H1 (cell line): ENCODE measurements at regions not wholly inside any gene's neighbourhood (a gene's known extent, or its start where the extent isn't known, plus 50 kb on each side); places are given as distances from the start of the nearest gene placed in this dataset.

Source experiments
- CTCF ChIA-PET: fragments of 300-600 bp; sonication (Branson Sonifier 250); formaldehyde crosslinking; loops from one replicate; lab custom pipeline; 2021; ENCODE audit not compliant: partially characterized antibody; lab: Charles Lee
- POLR2A ChIA-PET: fragments of 300-600 bp; sonication (Branson Sonifier 250); formaldehyde crosslinking; loops from one replicate; lab custom pipeline; 2021; ENCODE audit warnings: inconsistent platforms; ENCODE audit not compliant: partially characterized antibody; lab: Charles Lee
- DNase-seq, 2 experiments: peaks; one replicate each; pipeline versions ENCODE4 v3.0.0 to v3.0.0-alpha.2; 2010 to 2022; ENCODE audit warnings: low spot score in 2 of 2, low read depth in 1 of 2, mixed read lengths in 1 of 2
- FAIRE-seq: peaks from 2 replicates; lab custom pipeline; 2011; peaks lifted over from hg19 to GRCh38; lab: Jason Lieb, UNC
- H2AFZ ChIP-seq: 2 replicates; pipeline ENCODE4 v1.8.1; 2012; ENCODE audit warnings: low read length, inconsistent platforms
- H2AK5ac ChIP-seq: 2 replicates; pipeline ENCODE4 v1.6.1; 2013; ENCODE audit warnings: low read depth, low read length
- H2BK120ac ChIP-seq: replicated peaks from 2 replicates; pipeline ENCODE3; 2013; ENCODE audit warnings: low read depth, low read length, inconsistent platforms
- H2BK12ac ChIP-seq: 2 replicates; pipeline ENCODE4 v1.6.1; 2013; ENCODE audit warnings: low read depth, low read length
- H2BK15ac ChIP-seq: 2 replicates; pipeline ENCODE4 v1.6.1; 2013; ENCODE audit warnings: low read length
- H2BK20ac ChIP-seq: 2 replicates; pipeline ENCODE4 v1.6.1; 2013; ENCODE audit warnings: low read length
- H2BK5ac ChIP-seq: 2 replicates; pipeline ENCODE4 v1.6.1; 2013; ENCODE audit warnings: low read depth, low read length
- H3K14ac ChIP-seq: 2 replicates; pipeline ENCODE4 v1.6.1; 2013; ENCODE audit warnings: inconsistent platforms; ENCODE audit not compliant: insufficient read length
- H3K18ac ChIP-seq: 2 replicates; pipeline ENCODE4 v1.6.1; 2013; ENCODE audit warnings: low read length; ENCODE audit errors: extremely low read depth
- H3K23ac ChIP-seq: 2 replicates; pipeline ENCODE4 v1.6.1; 2013; ENCODE audit warnings: inconsistent platforms; ENCODE audit not compliant: insufficient read length
- H3K23me2 ChIP-seq: 2 replicates; pipeline ENCODE4 v1.6.1; 2013; ENCODE audit warnings: low read depth, low read length
- H3K27ac ChIP-seq: 2 replicates; pipeline ENCODE4 v1.6.1; 2011; ENCODE audit warnings: low read depth, low read length, inconsistent platforms
- H3K27me3 ChIP-seq, 4 experiments: replicated peaks in 1 of 4; 1 replicate in 1 of 4; 2 replicates in 3 of 4; pipeline versions ENCODE4 v1.6.1 to v1.8.1; 2011 to 2013; ENCODE audit warnings: low read length in 3 of 4, mild to moderate bottlenecking in 3 of 4, inconsistent platforms in 2 of 4, mixed read lengths in 2 of 4, moderate library complexity in 1 of 4; ENCODE audit not compliant: control insufficient read depth in 3 of 4, insufficient read depth in 3 of 4; ENCODE audit errors: extremely low read depth in 1 of 4
- H3K36me3 ChIP-seq, 4 experiments: 2 replicates each; pipeline versions ENCODE4 v1.6.1 to v1.8.1; 2011 to 2013; ENCODE audit warnings: mild to moderate bottlenecking in 4 of 4, low read length in 3 of 4, moderate library complexity in 2 of 4, control low read depth in 1 of 4, inconsistent platforms in 1 of 4; ENCODE audit not compliant: insufficient read depth in 4 of 4, control insufficient read depth in 2 of 4
- H3K4ac ChIP-seq: replicated peaks from 2 replicates; pipeline ENCODE3; 2013; ENCODE audit warnings: low read length, low read depth, mixed read lengths, inconsistent platforms; ENCODE audit not compliant: insufficient read length
- H3K4me1 ChIP-seq, 4 experiments: replicated peaks in 1 of 4; 1 replicate in 1 of 4; 2 replicates in 3 of 4; pipeline versions ENCODE4 v1.6.1 to v1.8.1; 2011 to 2013; ENCODE audit warnings: low read length in 3 of 4, inconsistent platforms in 2 of 4, mixed read lengths in 1 of 4; ENCODE audit not compliant: insufficient read depth in 4 of 4, control insufficient read depth in 3 of 4
- H3K4me2 ChIP-seq, 2 experiments: 2 replicates each; pipeline versions ENCODE4 v1.6.1 to v1.8.1; 2011 to 2013; ENCODE audit warnings: low read depth in 2 of 2, low read length in 2 of 2, control low read depth in 1 of 2, inconsistent platforms in 1 of 2, mild to moderate bottlenecking in 1 of 2; ENCODE audit not compliant: insufficient read depth in 1 of 2
- H3K4me3 ChIP-seq, 4 experiments: fragments of 200-600, 300-600 bp in 1 of 4; sonication (generic), shearing (Covaris generic), sonication (Bioruptor Twin) in 1 of 4; 2 replicates each; pipeline versions ENCODE4 v1.5.1 to v1.8.1; 2011 to 2016; ENCODE audit warnings: low read length in 4 of 4, low read depth in 3 of 4, control low read depth in 2 of 4, inconsistent platforms in 2 of 4, mild to moderate bottlenecking in 2 of 4, mixed read lengths in 1 of 4, moderate library complexity in 1 of 4; ENCODE audit not compliant: insufficient read depth in 2 of 4; ENCODE audit errors: extremely low read depth in 1 of 4
- H3K56ac ChIP-seq: replicated peaks from 2 replicates; pipeline ENCODE3; 2013; ENCODE audit warnings: low read depth, mild to moderate bottlenecking, mixed read lengths, low read length, inconsistent platforms; ENCODE audit not compliant: insufficient read length
- H3K79me1 ChIP-seq: 2 replicates; pipeline ENCODE4 v1.6.1; 2013; ENCODE audit warnings: low read depth, low read length, control low read depth
- H3K79me2 ChIP-seq, 2 experiments: 2 replicates each; pipeline versions ENCODE4 v1.6.1 to v1.8.1; 2012 to 2013; ENCODE audit warnings: low read length in 2 of 2, mild to moderate bottlenecking in 2 of 2, inconsistent platforms in 1 of 2; ENCODE audit not compliant: insufficient read depth in 2 of 2, control insufficient read depth in 1 of 2
- H3K9ac ChIP-seq, 4 experiments: replicated peaks in 1 of 4; 1 replicate in 1 of 4; 2 replicates in 3 of 4; pipeline versions ENCODE4 v1.6.1 to v1.8.1; 2011 to 2013; ENCODE audit warnings: low read depth in 3 of 4, low read length in 3 of 4, control low read depth in 2 of 4, mild to moderate bottlenecking in 2 of 4, moderate library complexity in 2 of 4, inconsistent platforms in 1 of 4; ENCODE audit errors: extremely low read depth in 1 of 4
- H3K9me3 ChIP-seq, 2 experiments: 2 replicates each; pipeline versions ENCODE4 v1.6.1 to v1.8.1; 2012 to 2013; ENCODE audit warnings: mild to moderate bottlenecking in 2 of 2, moderate library complexity in 2 of 2, control low read depth in 1 of 2, inconsistent platforms in 1 of 2, low read depth in 1 of 2, low read length in 1 of 2, mixed read lengths in 1 of 2; ENCODE audit not compliant: insufficient read depth in 2 of 2
- H4K20me1 ChIP-seq, 2 experiments: replicated peaks in 1 of 2; 2 replicates each; pipeline versions ENCODE3 to v1.8.1; 2011 to 2013; ENCODE audit warnings: inconsistent platforms in 2 of 2, low read length in 2 of 2, mild to moderate bottlenecking in 1 of 2; ENCODE audit not compliant: insufficient read depth in 2 of 2, control insufficient read depth in 1 of 2
- H4K5ac ChIP-seq: 2 replicates; pipeline ENCODE4 v1.6.1; 2013; ENCODE audit warnings: low read length, low read depth, mixed read lengths, inconsistent platforms; ENCODE audit not compliant: insufficient read length
- H4K8ac ChIP-seq: 2 replicates; pipeline ENCODE4 v1.8.0; 2013; ENCODE audit warnings: mild to moderate bottlenecking, moderate library complexity, low read length, inconsistent platforms; ENCODE audit not compliant: insufficient read depth; ENCODE audit errors: extremely low read depth
- H4K91ac ChIP-seq: replicated peaks from 2 replicates; pipeline ENCODE3; 2013; ENCODE audit warnings: low read length, mixed read lengths, inconsistent platforms; ENCODE audit not compliant: insufficient read length
- E2F6 ChIP-seq: IDR thresholded peaks from 2 replicates; pipeline ENCODE4 v1.6.1; 2012; ENCODE audit warnings: inconsistent platforms
- GTF2F1 ChIP-seq: IDR thresholded peaks from 2 replicates; pipeline ENCODE4 v1.6.1; 2012; ENCODE audit warnings: low read depth, low read length, improper control_type of control experiment, borderline replicate concordance
- JUN ChIP-seq: IDR thresholded peaks from 2 replicates; pipeline ENCODE4 v1.6.1; 2011; ENCODE audit warnings: low read depth, mild to moderate bottlenecking, improper control_type of control experiment, low read length
- MAX ChIP-seq: IDR thresholded peaks from 2 replicates; pipeline ENCODE4 v1.6.1; 2012; ENCODE audit warnings: inconsistent platforms
- RBBP5 ChIP-seq: IDR thresholded peaks from 2 replicates; pipeline ENCODE4 v1.7.1; 2012; ENCODE audit warnings: low read depth, mild to moderate bottlenecking, inconsistent platforms, low read length, moderate library complexity, borderline replicate concordance
- SRF ChIP-seq: IDR thresholded peaks from 2 replicates; pipeline ENCODE4 v1.6.1; 2011; ENCODE audit warnings: mild to moderate bottlenecking, low read depth, low read length, moderate library complexity
- TAF1 ChIP-seq: IDR thresholded peaks from 2 replicates; pipeline ENCODE4 v1.6.1; 2011; ENCODE audit warnings: mild to moderate bottlenecking, low read depth, low read length
- WGBS, 2 experiments: shearing (Covaris generic) in 1 of 2; methylation state at CpG; one replicate each; pipeline versions ENCODE4 v1.1.6 to v1.1.7; 2013 to 2015; ENCODE audit warnings: low lambda C conversion rate in 2 of 2, mixed read lengths in 2 of 2, inconsistent platforms in 1 of 2, low coverage in 1 of 2, missing lambda C conversion rate in 1 of 2; ENCODE audit not compliant: insufficient replicate concordance in 2 of 2, insufficient coverage in 1 of 2, insufficient read length in 1 of 2; ENCODE audit errors: extremely low coverage in 1 of 2, missing lambda C conversion rate in 1 of 2; 5-methylcytosine and 5-hydroxymethylcytosine counted together

- no peak overlapping the region for H3K4ac ChIP-seq
- no peak overlapping the region for H2BK120ac ChIP-seq
- H3K14ac ChIP-seq, result no peak overlapping the region
- peaks cover 0 to 3% (median 0%) of the 10 kb centered on the region in 4 experiments; a peak in 1 of 8 replicates for H3K36me3 ChIP-seq
- H3K27me3 ChIP-seq, result no peaks in the 10 kb centered on the region
- no peaks in the 10 kb centered on the region for H4K20me1 ChIP-seq
- DNase-seq (no peak), FAIRE-seq (no peak)
- no peak overlapping the region for H2BK20ac ChIP-seq
- H2AK5ac ChIP-seq, result no peak overlapping the region
- no peak overlapping the region for H4K5ac ChIP-seq
- no peak overlapping the region for H3K27ac ChIP-seq
- H2BK5ac ChIP-seq, result no peak overlapping the region
- H3K56ac ChIP-seq, result no peak overlapping the region
- 96% methylated on average over 2 of the region's 2 CpGs; no CpG with 5 or more reads in 1 of the 2 experiments for WGBS, 2 experiments
- H3K9me3 ChIP-seq, result peaks cover 0 to 3% of the 10 kb centered on the region in 2 experiments; a peak in 1 of 4 replicates
- no peak overlapping the region for H4K8ac ChIP-seq
- H3K23ac ChIP-seq, result no peak overlapping the region
- H4K91ac ChIP-seq, result no peak overlapping the region
- no peak overlapping the region for H2BK12ac ChIP-seq
- no peaks in the 10 kb centered on the region for H3K4me1 ChIP-seq
- H3K23me2 ChIP-seq, result no peaks in the 10 kb centered on the region; the same call in 1 of the 2 replicates
- POLR2A ChIA-PET, result interaction anchor here (1.1 to 1.2 kb wide), 2 partner anchors 16 to 59 kb away, joined by 3 read pairs; no protein-coding TSS in a partner anchor
- no peak overlapping the region for H3K4me3 ChIP-seq
- no peak overlapping the region for H2BK15ac ChIP-seq
- H3K18ac ChIP-seq, result no peak overlapping the region
- no peak overlapping the region for H2AFZ ChIP-seq
- H3K9ac ChIP-seq, result no peak overlapping the region
- CTCF ChIA-PET, result interaction anchor here (1.4 kb wide), 1 partner anchor 253 kb away, joined by 4 read pairs; no protein-coding TSS in a partner anchor
- no peaks in the 10 kb centered on the region for H3K79me2 ChIP-seq
- H3K79me1 ChIP-seq, result no peaks in the 10 kb centered on the region
- no peak overlapping the region for H3K4me2 ChIP-seq
- TF ChIP-seq SRF, result no peak
- no peak for TF ChIP-seq GTF2F1
- no peak for TF ChIP-seq TAF1
- TF ChIP-seq JUN, result no peak
- TF ChIP-seq E2F6, result no peak
- no peak for TF ChIP-seq MAX
- no peak for TF ChIP-seq RBBP5
Measured at GRCh38 chr3:15882577-15882976, 84.8 kb upstream of the ANKRD28 start.
